Spleen (tissue), 11 donors: ENCODE measurements at regions not wholly inside any gene's neighbourhood (a gene's known extent, or its start where the extent isn't known, plus 50 kb on each side); places are given as distances from the start of the nearest gene placed in this dataset.

Experiments
- DNase-seq: peaks from one replicate; pipeline ENCODE4 v3.0.0-alpha.2; 2020
- H3K27ac ChIP-seq, 8 donors: fragments of 200-600 bp; sonication (generic) in 7 of 8; 1 replicate in 4 of 8; 2 replicates in 4 of 8; pipeline versions ENCODE4 v1.5.0 to v1.8.0; 2016 to 2021; ENCODE audit warnings: inconsistent platforms in 4 of 8, mild to moderate bottlenecking in 4 of 8, moderate library complexity in 1 of 8
- H3K27me3 ChIP-seq, 7 donors: fragments of 200-600 bp; sonication (generic) in 6 of 7; replicated peaks in 1 of 7; 1 replicate in 4 of 7; 2 replicates in 3 of 7; pipeline versions ENCODE4 v1.5.0 to v1.8.0; 2016 to 2021; ENCODE audit warnings: inconsistent platforms in 3 of 7, mild to moderate bottlenecking in 1 of 7
- H3K36me3 ChIP-seq, 6 donors: fragments of 200-600 bp; sonication (generic) in 5 of 6; 1 replicate in 4 of 6; 2 replicates in 2 of 6; pipeline versions ENCODE4 v1.5.0 to v1.8.0; 2016 to 2021; ENCODE audit warnings: inconsistent platforms in 2 of 6
- H3K4me1 ChIP-seq, 6 donors: fragments of 200-600 bp; sonication (generic) in 5 of 6; 1 replicate in 3 of 6; 2 replicates in 3 of 6; pipeline versions ENCODE4 v1.5.0 to v1.8.0; 2016 to 2021; ENCODE audit warnings: inconsistent platforms in 3 of 6
- H3K4me3 ChIP-seq, 8 donors: fragments of 200-600 bp; sonication (generic) in 7 of 8; 1 replicate in 4 of 8; 2 replicates in 4 of 8; pipeline versions ENCODE4 v1.5.0 to v1.8.0; 2016 to 2021; ENCODE audit warnings: inconsistent platforms in 4 of 8, mild to moderate bottlenecking in 4 of 8, moderate library complexity in 2 of 8
- H3K9me3 ChIP-seq, 8 donors: fragments of 200-600 bp; sonication (generic) in 7 of 8; 1 replicate in 4 of 8; 2 replicates in 4 of 8; pipeline versions ENCODE4 v1.5.0 to v1.8.0; 2016 to 2021; ENCODE audit warnings: inconsistent platforms in 4 of 8
- CTCF ChIP-seq, 11 experiments: fragments of 200-600 bp in 7 of 11; fragments of 450-650 bp in 4 of 11; sonication (generic) in 4 of 11; IDR thresholded peaks in 8 of 11; conservative IDR thresholded peaks in 3 of 11; 1 replicate in 7 of 11; 2 replicates in 4 of 11; pipeline versions ENCODE4 v1.4.0 to v1.8.0; 2016 to 2021; ENCODE audit warnings: antibody characterized with exemption in 11 of 11, inconsistent platforms in 4 of 11, mild to moderate bottlenecking in 1 of 11
- POLR2A ChIP-seq, 3 donors: fragments of 450-650 bp; IDR thresholded peaks; one replicate each; pipeline ENCODE4 v1.5.1; 2017; ENCODE audit warnings: antibody characterized with exemption in 3 of 3, mild to moderate bottlenecking in 1 of 3
- POLR2AphosphoS5 ChIP-seq, 3 donors: sonication (generic); formaldehyde crosslinking; IDR thresholded peaks; one replicate each; pipeline ENCODE4 v1.5.1; 2017; ENCODE audit warnings: antibody characterized with exemption in 3 of 3
- WGBS, 5 donors: extraction: QIAGEN DNeasy Blood & Tissue Kit in 3 of 5; methylation state at CpG; one replicate each; pipeline versions ENCODE4 v1.1.5 to v1.1.7; 2013 to 2018; 5-methylcytosine and 5-hydroxymethylcytosine counted together
- intact Hi-C: fragments of 100-400 bp; cut with DNase I; formaldehyde crosslinking; loops from one replicate; pipeline ENCODE4 v1.15.0; 2023; ENCODE audit warnings: low total_unique reads
- donor health status: healthy with polysubstance abuse.
- donor health status: DM: no; HTN: no; CAD: no; lungs with moderate emphysema.
- donor health status: DM: no; HTN: no; CAD: no.
- donor health status: Bipolar disorder and iron deficiency.
- donor health status: healthy.
- donor health status: DM: no; HTN: no; CAD: no.
- donor health status: DM: yes; HTN: yes; CAD: no.

- Histone ChIP-seq H3K27me3 (no peaks in the 10 kb centered on the region), H3K27ac (peak overlapping the region in 4 of 8 donors; percentile 10 to 63 (median 30)), H3K4me1 (peaks cover 0 to 9% (median 0%) of the 10 kb centered on the region in 6 donors), H3K36me3 (no peaks in the 10 kb centered on the region), H3K4me3 (no peak overlapping the region), H3K9me3 (no peaks in the 10 kb centered on the region)
- intact Hi-C loops, result no loop called here
- no peak for TF ChIP-seq CTCF (IDR thresholded peaks at IDR 0.05 in 8 of 11, conservative IDR thresholded peaks at IDR 0.05 in 3 of 11)
- no peak for TF ChIP-seq POLR2A (IDR thresholded peaks at IDR 0.05)
- TF ChIP-seq POLR2AphosphoS5 (IDR thresholded peaks at IDR 0.05), result no peak
- 35 to 61% (median 40%) methylated on average over 5 of the region's 5 CpGs for WGBS, 5 donors
- no peak for DNase-seq
Observed at GRCh38 chr6:113447088-113447831, 409.9 kb upstream of the MARCKS start.

- no peak for TF ChIP-seq POLR2A (IDR thresholded peaks at IDR 0.05)
- TF ChIP-seq POLR2AphosphoS5 (IDR thresholded peaks at IDR 0.05), result no peak
- no peak for TF ChIP-seq CTCF (IDR thresholded peaks at IDR 0.05 in 8 of 11, conservative IDR thresholded peaks at IDR 0.05 in 3 of 11)
- DNase-seq, result no peak
- no peaks in the 10 kb centered on the region for H3K9me3 ChIP-seq
- intact Hi-C loops, result no loop called here
- no peak overlapping the region for H3K4me3 ChIP-seq
- H3K4me1 ChIP-seq, result peaks cover 0 to 9% (median 0%) of the 10 kb centered on the region in 6 donors
- H3K27me3 ChIP-seq, result no peaks in the 10 kb centered on the region
- H3K27ac ChIP-seq, result peak overlapping the region in 3 of 8 donors; percentile 17 to 38 (median 37)
- H3K36me3 ChIP-seq, result no peaks in the 10 kb centered on the region
Observed at GRCh38 chr6:113449051-113449450, 408.1 kb upstream of the MARCKS start.

GRCh38 chr6:113450061-113450465 lies 407.1 kb upstream of the MARCKS start:
- Histone ChIP-seq H3K36me3 (no peaks in the 10 kb centered on the region), H3K4me1 (peaks cover 0 to 9% (median 0%) of the 10 kb centered on the region in 6 donors), H3K4me3 (no peak overlapping the region), H3K27me3 (no peaks in the 10 kb centered on the region), H3K9me3 (no peaks in the 10 kb centered on the region), H3K27ac (peak overlapping the region in 4 of 8 donors; percentile 17 to 48 (median 38))
- DNase-seq, result no peak
- 39 to 71% (median 60%) methylated on average over 1 of the region's 1 CpG for WGBS, 5 donors
- intact Hi-C loops, result no loop called here
- no peak for TF ChIP-seq CTCF (IDR thresholded peaks at IDR 0.05 in 8 of 11, conservative IDR thresholded peaks at IDR 0.05 in 3 of 11)
- no peak for TF ChIP-seq POLR2A (IDR thresholded peaks at IDR 0.05)
- TF ChIP-seq POLR2AphosphoS5 (IDR thresholded peaks at IDR 0.05), result no peak

GRCh38 chr6:113451049-113451448 lies 406.1 kb upstream of the MARCKS start:
- TF ChIP-seq CTCF (IDR thresholded peaks at IDR 0.05 in 8 of 11, conservative IDR thresholded peaks at IDR 0.05 in 3 of 11) (no peak), POLR2A (IDR thresholded peaks at IDR 0.05) (no peak), POLR2AphosphoS5 (IDR thresholded peaks at IDR 0.05) (no peak)
- Histone ChIP-seq H3K4me3 (no peak overlapping the region), H3K36me3 (no peaks in the 10 kb centered on the region), H3K27ac (peak overlapping the region in 3 of 8 donors; percentile 19 to 36 (median 31)), H3K9me3 (no peaks in the 10 kb centered on the region), H3K4me1 (peaks cover 0 to 9% (median 0%) of the 10 kb centered on the region in 6 donors), H3K27me3 (no peaks in the 10 kb centered on the region)
- 76 to 93% (median 84%) methylated on average over 3 of the region's 3 CpGs for WGBS, 5 donors
- intact Hi-C loops, result no loop called here
- DNase-seq, result no peak
